WI38 (cell line): ENCODE measurements at regions not wholly inside any gene's neighbourhood (a gene's known extent, or its start where the extent isn't known, plus 50 kb on each side); places are given as distances from the start of the nearest gene placed in this dataset.

Experiments
- H3K4me3 ChIP-seq: 2 replicates; pipeline ENCODE4 v1.5.1; 2011; ENCODE audit warnings: low read depth, mild to moderate bottlenecking, control low read depth, low read length
- TF ChIP-seq, protein P1 (sequence below): IDR thresholded peaks from 2 replicates; pipeline ENCODE4 v1.5.1; 2012; ENCODE audit warnings: low read depth, mild to moderate bottlenecking, control low read depth, low read length

DNA sequence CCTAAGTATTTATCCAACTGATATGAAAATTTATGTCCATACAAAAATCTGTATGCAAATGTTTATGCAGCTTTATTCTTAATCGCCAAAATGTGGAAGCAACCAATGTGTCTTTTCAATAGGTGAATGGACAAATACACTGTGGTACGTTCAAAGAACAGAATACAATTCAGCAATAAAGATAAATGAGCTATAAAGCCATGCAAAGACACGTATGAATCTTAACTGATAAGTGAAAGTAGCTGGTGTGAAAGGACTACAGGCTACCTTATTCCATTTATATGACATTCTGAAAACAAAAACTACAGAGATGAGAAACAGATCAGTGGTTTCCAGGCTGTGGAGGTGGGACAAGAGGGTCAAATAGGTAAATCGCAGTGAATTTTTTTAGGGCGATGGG lies 419.6 kb upstream of the B3GALT2 start:
- TF ChIP-seq, protein P1, sequence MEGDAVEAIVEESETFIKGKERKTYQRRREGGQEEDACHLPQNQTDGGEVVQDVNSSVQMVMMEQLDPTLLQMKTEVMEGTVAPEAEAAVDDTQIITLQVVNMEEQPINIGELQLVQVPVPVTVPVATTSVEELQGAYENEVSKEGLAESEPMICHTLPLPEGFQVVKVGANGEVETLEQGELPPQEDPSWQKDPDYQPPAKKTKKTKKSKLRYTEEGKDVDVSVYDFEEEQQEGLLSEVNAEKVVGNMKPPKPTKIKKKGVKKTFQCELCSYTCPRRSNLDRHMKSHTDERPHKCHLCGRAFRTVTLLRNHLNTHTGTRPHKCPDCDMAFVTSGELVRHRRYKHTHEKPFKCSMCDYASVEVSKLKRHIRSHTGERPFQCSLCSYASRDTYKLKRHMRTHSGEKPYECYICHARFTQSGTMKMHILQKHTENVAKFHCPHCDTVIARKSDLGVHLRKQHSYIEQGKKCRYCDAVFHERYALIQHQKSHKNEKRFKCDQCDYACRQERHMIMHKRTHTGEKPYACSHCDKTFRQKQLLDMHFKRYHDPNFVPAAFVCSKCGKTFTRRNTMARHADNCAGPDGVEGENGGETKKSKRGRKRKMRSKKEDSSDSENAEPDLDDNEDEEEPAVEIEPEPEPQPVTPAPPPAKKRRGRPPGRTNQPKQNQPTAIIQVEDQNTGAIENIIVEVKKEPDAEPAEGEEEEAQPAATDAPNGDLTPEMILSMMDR = no peak
- H3K4me3 ChIP-seq = no peak overlapping the region

DNA sequence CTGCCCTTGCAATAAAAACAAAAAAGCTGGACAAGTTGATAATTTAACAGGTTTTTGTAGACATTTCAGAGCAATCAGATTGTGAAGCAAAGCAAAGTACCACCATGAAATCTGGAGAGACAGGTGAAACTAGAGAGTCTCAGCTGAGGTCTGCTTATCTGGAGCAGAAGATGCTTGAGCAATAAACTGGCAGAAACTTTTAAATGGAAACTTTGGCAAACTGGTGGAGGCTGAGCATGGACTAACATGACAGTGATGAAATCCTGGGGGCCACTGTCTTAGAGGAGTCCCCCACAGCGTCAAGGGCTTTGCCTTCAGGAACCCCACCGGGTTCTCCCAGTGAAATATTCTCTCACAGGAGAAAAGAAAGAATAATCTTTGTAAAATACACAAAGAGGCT lies 416.3 kb upstream of the B3GALT2 start:
- no peak overlapping the region for H3K4me3 ChIP-seq
- TF ChIP-seq, protein P1 = no peak

DNA sequence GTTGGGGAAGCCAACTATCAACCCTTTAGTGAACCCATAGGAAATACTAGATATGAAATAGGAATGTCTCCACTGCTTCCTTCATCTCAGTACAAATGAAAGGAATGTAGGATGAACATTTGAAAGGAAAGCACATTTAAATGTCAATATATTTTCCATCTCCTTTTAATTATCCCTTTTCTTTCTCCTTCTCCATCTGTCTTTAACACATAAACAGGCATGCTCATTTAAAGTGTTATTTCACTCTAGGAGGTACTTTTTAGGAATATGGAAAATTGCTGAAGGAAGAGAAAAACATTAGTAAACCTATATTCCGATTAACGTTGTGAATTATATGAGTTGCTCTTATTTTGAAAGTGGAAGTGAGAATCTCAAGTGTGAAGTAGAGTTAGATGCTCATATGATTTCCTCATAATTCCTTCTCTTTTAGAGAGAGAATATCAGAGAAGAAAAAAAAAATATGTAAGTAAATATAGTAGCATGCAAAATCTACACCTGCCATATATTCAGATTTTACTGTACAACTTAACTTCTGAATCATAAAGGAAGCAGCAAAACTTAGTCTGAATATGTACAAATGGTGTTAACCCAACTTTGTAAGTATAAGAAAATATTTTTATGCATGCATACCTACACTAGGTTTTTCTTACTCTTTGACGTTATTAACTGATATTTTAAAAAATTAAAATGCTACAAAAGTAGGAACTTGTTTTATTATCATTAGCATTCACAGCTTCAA lies 406.9 kb upstream of the B3GALT2 start:
- TF ChIP-seq, protein P1 = no peak
- H3K4me3 ChIP-seq = no peak overlapping the region

DNA sequence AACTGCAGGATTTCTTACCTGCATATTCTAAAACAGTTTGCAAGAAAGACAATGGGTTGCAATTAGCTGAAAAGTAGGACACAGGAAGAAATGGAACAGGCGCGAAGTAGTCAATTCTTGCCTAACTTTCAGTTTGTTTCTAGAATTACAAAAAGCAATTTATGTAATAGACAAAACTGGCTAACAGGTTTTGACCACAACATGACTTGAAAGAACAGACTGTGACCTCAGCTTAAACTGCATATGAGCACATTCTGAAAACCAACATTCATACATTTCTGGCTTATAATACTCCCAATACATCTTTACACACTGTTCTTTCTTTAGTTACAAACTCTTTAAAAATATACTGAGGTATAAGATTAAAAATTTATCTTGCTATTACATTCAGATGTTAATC lies 405.9 kb upstream of the B3GALT2 start:
- H3K4me3 ChIP-seq = no peak overlapping the region

DNA sequence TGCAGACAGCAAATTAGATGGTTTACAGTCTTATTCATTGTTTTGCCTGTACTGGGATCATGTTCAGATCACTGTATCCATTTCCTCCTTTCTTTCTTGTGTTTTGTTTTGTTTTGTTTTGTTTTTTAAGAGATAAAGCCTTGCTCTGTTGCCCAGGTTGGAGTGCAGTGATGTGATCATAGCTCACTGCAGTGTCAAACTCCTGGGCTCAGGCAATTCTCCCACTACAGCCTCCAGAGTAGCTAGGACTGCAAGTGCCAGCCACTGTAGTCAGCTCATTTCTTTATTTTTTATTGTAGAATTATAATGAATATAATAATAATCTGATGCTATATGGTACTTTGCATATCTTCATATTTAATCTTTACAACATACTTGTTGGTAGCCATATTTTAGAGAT lies 403.7 kb upstream of the B3GALT2 start:
- TF ChIP-seq, protein P1 = no peak
- no peak overlapping the region for H3K4me3 ChIP-seq

More for the DNA sequence above, 405.9 kb upstream of the B3GALT2 start:
- TF ChIP-seq, protein P1 = no peak

DNA sequence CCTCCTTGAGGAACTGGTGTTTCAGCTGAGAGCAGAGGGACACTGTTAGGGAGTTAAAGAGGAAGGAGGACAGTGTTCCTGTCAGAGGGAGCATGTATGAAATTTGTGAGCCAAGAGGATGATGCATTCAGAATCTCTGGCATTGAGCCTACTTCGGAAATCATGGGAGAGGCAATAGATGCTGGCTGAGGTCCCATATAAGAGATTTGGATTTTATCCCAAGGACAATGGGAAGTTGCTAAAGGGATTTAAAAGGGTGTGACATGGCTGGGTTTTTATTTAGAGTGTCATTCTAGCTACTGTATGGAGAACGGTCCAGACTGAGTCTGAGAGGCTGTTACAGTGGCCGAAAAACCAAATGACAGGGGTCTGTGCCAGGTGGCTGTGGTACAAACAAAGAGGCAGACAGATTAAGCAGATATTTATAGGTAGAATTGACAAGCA lies 403.2 kb upstream of the B3GALT2 start:
- H3K4me3 ChIP-seq = no peak overlapping the region

More for the DNA sequence above, 403.2 kb upstream of the B3GALT2 start:
- TF ChIP-seq, protein P1 = no peak
